ENCODE measurements at regions not wholly inside any gene's neighbourhood (a gene's known extent, or its start where the extent isn't known, plus 50 kb on each side); places are given as distances from the start of the nearest gene placed in this dataset.

DNA sequence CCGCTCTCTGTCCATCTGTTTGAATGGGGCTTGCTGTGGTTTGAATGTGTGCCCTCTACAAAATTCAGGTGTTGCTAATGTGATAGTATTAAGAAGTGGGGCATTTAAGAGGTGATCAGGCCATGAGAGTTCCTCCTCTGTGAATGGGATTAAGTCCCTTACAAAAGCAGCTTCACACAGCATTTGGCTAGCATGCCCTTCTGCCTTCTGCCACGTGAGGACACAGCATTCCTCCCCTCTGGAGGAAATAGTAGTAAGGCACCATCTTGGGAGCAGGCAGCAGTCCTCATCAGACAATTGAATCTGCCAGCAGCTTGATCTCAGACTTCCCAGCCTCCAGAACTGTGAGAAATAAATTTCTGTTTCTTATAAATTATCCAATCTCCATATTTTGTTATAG, 540.2 kb downstream of the CSNK1G3 start:
- Histone ChIP-seq H3K27ac (ENCODE audit: extremely low read depth, low read depth, low read length) (no peak overlapping the region), H3K4me1 (ENCODE audit: control insufficient read depth, insufficient read depth, low read length) (0 out of 2 replicates have a peak, but pooled peaks cover 7% of the 10 kb centered on the region), H3K9me3 (ENCODE audit: control insufficient read depth, insufficient read depth, low read depth, low read length) (no peaks in the 10 kb centered on the region), H3K36me3 (ENCODE audit: control insufficient read depth in 2 of 2, insufficient read depth in 1 of 2, low read length in 2 of 2) (no peaks in the 10 kb centered on the region), H3K4me3 (ENCODE audit: low read depth, low read length) (no peak overlapping the region)
- TF ChIP-seq ZIC2 (tag by site-specific recombination; IDR thresholded peaks at IDR 0.05) (no peak), ZNF350 (tag by site-specific recombination; IDR thresholded peaks at IDR 0.05) (no peak), ZNF548 (tag by site-specific recombination; IDR thresholded peaks at IDR 0.05) (no peak)
- TF ChIP-seq, protein P1, sequence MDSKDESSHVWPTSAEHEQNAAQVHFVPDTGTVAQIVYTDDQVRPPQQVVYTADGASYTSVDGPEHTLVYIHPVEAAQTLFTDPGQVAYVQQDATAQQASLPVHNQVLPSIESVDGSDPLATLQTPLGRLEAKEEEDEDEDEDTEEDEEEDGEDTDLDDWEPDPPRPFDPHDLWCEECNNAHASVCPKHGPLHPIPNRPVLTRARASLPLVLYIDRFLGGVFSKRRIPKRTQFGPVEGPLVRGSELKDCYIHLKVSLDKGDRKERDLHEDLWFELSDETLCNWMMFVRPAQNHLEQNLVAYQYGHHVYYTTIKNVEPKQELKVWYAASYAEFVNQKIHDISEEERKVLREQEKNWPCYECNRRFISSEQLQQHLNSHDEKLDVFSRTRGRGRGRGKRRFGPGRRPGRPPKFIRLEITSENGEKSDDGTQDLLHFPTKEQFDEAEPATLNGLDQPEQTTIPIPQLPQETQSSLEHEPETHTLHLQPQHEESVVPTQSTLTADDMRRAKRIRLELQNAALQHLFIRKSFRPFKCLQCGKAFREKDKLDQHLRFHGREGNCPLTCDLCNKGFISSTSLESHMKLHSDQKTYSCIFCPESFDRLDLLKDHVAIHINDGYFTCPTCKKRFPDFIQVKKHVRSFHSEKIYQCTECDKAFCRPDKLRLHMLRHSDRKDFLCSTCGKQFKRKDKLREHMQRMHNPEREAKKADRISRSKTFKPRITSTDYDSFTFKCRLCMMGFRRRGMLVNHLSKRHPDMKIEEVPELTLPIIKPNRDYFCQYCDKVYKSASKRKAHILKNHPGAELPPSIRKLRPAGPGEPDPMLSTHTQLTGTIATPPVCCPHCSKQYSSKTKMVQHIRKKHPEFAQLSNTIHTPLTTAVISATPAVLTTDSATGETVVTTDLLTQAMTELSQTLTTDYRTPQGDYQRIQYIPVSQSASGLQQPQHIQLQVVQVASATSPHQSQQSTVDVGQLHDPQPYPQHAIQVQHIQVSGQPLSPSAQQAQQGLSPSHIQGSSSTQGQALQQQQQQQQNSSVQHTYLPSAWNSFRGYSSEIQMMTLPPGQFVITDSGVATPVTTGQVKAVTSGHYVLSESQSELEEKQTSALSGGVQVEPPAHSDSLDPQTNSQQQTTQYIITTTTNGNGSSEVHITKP (tag by site-specific recombination; IDR thresholded peaks at IDR 0.05): 0 out of 2 replicates have a peak, but pooled peaks have one; percentile 10
- ChIA-PET CTCF (no interaction called here), POLR2A (no interaction called here)

DNA sequence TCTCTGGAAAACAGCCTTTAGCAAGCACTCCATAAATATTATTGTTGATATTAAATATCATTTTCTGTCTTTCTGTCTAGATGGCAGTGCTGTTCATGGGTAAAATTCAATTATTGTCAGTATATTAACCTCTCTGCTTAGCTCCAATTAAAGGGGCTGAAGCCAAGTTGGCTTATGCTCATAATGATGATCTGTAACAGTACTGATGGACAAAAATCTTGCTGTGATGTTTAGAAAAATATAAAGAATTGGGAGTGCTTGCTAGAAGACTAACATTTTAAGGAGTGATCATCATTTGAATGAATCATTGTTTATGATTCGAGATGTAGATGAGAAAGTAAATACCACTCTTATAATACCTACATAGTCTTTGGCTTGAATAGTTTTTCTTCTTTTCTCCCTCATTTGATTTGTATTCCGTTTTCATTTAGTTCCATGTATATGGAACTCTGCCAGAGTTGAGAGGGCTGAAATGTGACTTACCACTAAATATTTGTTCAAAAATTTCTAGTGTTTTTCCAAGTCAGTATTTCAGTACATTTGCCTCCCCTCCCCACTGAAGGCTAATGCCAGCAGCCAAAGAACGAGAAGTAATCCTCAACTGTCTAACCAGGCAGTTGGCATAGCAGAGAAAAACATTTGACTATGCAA, 538.3 kb downstream of the CSNK1G3 start:
- Histone ChIP-seq H3K27ac (ENCODE audit: extremely low read depth, low read depth, low read length) (no peak overlapping the region), H3K4me1 (ENCODE audit: control insufficient read depth, insufficient read depth, low read length) (no peaks in the 10 kb centered on the region), H3K9me3 (ENCODE audit: control insufficient read depth, insufficient read depth, low read depth, low read length) (no peaks in the 10 kb centered on the region), H3K4me3 (ENCODE audit: low read depth, low read length) (no peak overlapping the region), H3K36me3 (ENCODE audit: control insufficient read depth in 2 of 2, insufficient read depth in 1 of 2, low read length in 2 of 2) (no peaks in the 10 kb centered on the region)
- TF ChIP-seq ZNF2 (tag by site-specific recombination; IDR thresholded peaks at IDR 0.05) (no peak), ZNF521 (tag by site-specific recombination; IDR thresholded peaks at IDR 0.05) (no peak), ZNF211 (tag by site-specific recombination; IDR thresholded peaks at IDR 0.05; ENCODE audit: low read depth) (no peak), GLI2 (tag by site-specific recombination; IDR thresholded peaks at IDR 0.05; ENCODE audit: borderline replicate concordance, low read depth) (no peak)
- TF ChIP-seq, protein P2, sequence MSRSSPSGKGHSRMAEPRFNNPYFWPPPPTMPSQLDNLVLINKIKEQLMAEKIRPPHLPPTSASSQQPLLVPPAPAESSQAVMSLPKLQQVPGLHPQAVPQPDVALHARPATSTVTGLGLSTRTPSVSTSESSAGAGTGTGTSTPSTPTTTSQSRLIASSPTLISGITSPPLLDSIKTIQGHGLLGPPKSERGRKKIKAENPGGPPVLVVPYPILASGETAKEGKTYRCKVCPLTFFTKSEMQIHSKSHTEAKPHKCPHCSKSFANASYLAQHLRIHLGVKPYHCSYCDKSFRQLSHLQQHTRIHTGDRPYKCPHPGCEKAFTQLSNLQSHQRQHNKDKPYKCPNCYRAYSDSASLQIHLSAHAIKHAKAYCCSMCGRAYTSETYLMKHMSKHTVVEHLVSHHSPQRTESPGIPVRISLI (tag by site-specific recombination; IDR thresholded peaks at IDR 0.05): no peak
- TF ChIP-seq, protein P3, sequence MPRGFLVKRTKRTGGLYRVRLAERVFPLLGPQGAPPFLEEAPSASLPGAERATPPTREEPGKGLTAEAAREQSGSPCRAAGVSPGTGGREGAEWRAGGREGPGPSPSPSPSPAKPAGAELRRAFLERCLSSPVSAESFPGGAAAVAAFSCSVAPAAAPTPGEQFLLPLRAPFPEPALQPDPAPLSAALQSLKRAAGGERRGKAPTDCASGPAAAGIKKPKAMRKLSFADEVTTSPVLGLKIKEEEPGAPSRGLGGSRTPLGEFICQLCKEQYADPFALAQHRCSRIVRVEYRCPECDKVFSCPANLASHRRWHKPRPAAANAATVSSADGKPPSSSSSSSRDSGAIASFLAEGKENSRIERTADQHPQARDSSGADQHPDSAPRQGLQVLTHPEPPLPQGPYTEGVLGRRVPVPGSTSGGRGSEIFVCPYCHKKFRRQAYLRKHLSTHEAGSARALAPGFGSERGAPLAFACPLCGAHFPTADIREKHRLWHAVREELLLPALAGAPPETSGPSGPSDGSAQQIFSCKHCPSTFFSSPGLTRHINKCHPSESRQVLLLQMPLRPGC (tag by site-specific recombination; IDR thresholded peaks at IDR 0.05): no peak
- ChIA-PET POLR2A (no interaction called here), CTCF (no interaction called here)

DNA sequence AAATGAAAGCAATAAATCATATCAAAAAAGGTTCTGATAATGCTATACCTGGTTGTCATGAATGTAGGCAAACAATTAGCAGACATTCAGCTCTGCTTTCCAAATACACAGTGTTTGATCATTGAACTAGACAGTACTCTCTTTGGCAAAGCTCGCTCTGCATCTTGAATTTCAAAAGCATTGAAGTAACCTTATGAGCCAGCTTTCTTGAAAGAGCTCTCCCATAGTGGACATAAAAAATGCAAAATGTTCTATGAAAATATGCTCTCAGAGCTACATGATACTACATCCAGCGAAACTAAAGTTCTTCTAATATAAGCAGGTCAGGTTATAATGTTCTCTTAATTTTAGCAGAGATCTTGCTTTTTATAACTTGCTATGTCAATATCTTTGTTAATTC, 533.4 kb downstream of the CSNK1G3 start:
- POLR2A ChIA-PET: no interaction called here
- Histone ChIP-seq H3K9me3 (ENCODE audit: control insufficient read depth, insufficient read depth, low read depth, low read length) (no peaks in the 10 kb centered on the region), H3K4me1 (ENCODE audit: control insufficient read depth, insufficient read depth, low read length) (no peaks in the 10 kb centered on the region), H3K36me3 (ENCODE audit: control insufficient read depth in 2 of 2, insufficient read depth in 1 of 2, low read length in 2 of 2) (no peaks in the 10 kb centered on the region), H3K4me3 (ENCODE audit: low read depth, low read length) (no peak overlapping the region), H3K27ac (ENCODE audit: extremely low read depth, low read depth, low read length) (no peak overlapping the region)
- CTCF ChIA-PET: interaction anchor here (0.6 to 1.3 kb wide), 3 partner anchors 12 to 43 kb away, joined by 3 to 8 read pairs (median 4); no protein-coding TSS in a partner anchor
- TF ChIP-seq ZNF596 (tag by site-specific recombination; IDR thresholded peaks at IDR 0.05) (no peak), ZNF354C (tag by site-specific recombination; IDR thresholded peaks at IDR 0.05; ENCODE audit: borderline replicate concordance, low read depth) (no peak), ZNF24 (tag by site-specific recombination; IDR thresholded peaks at IDR 0.05) (no peak), BCL11B (tag by site-specific recombination; IDR thresholded peaks at IDR 0.05; ENCODE audit: low read depth) (no peak)
- TF ChIP-seq, protein P4, sequence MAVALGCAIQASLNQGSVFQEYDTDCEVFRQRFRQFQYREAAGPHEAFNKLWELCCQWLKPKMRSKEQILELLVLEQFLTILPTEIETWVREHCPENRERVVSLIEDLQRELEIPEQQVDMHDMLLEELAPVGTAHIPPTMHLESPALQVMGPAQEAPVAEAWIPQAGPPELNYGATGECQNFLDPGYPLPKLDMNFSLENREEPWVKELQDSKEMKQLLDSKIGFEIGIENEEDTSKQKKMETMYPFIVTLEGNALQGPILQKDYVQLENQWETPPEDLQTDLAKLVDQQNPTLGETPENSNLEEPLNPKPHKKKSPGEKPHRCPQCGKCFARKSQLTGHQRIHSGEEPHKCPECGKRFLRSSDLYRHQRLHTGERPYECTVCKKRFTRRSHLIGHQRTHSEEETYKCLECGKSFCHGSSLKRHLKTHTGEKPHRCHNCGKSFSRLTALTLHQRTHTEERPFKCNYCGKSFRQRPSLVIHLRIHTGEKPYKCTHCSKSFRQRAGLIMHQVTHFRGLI (tag by site-specific recombination; IDR thresholded peaks at IDR 0.05): no peak
- TF ChIP-seq, protein P5, sequence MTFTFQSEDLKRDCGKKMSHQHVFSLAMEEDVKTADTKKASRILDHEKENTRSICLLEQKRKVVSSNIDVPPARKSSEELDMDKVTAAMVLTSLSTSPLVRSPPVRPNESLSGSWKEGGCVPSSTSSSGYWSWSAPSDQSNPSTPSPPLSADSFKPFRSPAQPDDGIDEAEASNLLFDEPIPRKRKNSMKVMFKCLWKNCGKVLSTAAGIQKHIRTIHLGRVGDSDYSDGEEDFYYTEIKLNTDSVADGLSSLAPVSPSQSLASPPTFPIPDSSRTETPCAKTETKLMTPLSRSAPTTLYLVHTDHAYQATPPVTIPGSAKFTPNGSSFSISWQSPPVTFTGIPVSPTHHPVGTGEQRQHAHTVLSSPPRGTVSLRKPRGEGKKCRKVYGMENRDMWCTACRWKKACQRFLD (tag by site-specific recombination; IDR thresholded peaks at IDR 0.05): no peak
- TF ChIP-seq, protein P6, sequence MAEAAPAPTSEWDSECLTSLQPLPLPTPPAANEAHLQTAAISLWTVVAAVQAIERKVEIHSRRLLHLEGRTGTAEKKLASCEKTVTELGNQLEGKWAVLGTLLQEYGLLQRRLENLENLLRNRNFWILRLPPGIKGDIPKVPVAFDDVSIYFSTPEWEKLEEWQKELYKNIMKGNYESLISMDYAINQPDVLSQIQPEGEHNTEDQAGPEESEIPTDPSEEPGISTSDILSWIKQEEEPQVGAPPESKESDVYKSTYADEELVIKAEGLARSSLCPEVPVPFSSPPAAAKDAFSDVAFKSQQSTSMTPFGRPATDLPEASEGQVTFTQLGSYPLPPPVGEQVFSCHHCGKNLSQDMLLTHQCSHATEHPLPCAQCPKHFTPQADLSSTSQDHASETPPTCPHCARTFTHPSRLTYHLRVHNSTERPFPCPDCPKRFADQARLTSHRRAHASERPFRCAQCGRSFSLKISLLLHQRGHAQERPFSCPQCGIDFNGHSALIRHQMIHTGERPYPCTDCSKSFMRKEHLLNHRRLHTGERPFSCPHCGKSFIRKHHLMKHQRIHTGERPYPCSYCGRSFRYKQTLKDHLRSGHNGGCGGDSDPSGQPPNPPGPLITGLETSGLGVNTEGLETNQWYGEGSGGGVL (tag by site-specific recombination; IDR thresholded peaks at IDR 0.05): no peak

Data from HEK293 (cell line).